HG03159 (cell line): ENCODE measurements at regions not wholly inside any gene's neighbourhood (a gene's known extent, or its start where the extent isn't known, plus 50 kb on each side); places are given as distances from the start of the nearest gene placed in this dataset.

ENCODE experiments used
- ATAC-seq: cut with Tn5 transposase; IDR thresholded peaks from one replicate; pipeline ENCODE4 v1.9.1; 2021; ENCODE audit warnings: mild to moderate bottlenecking, moderate library complexity; ENCODE audit not compliant: unreplicated experiment

DNA sequence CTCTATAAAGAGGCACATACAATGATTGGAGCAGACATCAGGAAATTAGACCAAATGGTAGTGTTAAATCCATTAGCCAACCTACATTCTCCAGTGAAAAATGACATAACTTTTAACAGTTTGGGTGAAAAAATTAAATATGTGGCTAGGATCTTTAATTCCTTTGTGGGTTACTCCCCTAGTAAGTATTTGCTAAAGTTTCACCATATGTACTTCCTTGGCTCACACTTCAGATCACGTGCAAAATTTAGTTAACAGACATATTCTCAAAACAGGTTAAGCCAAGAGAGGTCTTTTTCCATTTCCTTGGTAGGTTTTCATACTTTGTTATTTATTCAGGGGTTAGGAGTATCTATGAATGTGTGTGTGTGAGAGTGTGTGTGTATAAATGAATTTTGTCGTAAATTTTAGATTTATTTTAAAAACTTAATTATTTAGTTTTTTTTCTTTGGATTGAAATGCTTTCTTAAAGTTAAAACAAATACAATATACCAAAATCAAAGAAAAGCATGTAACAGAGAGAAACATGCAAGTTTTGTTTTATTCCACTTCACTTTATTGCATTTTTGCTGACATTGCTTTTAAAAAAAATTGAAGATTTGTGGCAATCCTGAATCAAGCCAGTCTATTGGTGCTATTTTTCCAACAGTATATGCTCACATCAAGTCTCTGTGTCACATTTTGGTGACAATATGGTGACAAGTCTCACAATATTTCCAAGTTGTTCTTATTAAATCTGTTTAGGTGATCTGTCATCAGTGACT lies 258.7 kb downstream of the FLRT2 start:
- ATAC-seq, result no peak

DNA sequence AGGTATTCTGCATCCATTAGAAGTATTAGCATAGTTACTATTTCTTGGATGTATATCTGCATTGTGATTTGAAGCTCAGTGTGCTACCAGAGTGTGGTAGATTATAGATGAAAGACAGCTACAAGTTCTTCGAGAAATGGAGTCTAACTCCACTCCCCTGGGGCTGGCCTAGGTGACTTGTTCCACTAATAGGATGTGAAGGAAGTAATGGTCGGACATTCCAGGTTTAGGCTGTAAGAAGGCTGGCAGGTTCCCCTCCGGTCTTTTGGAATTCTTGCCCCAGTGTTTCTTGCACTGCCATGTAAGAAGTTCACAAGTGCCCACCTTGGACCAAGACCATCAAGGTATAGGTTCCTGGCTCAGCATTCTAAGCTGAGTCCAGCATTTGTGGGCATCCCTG lies 236.4 kb downstream of the FLRT2 start:
- no peak for ATAC-seq

DNA sequence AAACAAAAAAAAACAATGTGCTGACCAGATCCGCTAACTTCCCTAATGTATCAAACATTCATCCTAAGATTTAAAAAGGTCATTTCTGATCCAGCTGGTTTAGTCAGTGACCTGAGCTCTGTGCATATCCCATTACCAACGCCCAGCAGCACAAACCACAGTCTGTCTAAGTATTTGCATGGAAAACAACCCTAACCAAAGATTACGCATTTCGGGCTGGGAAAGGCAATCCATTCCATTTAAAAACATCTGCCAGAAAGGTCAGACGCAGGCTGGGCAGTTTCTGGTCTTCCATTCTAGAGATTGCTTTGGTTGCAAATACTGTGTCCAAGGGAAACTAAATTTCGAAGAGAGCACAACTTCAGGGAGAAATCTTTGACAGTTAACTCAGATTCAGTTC lies 234.9 kb downstream of the FLRT2 start:
- no peak for ATAC-seq

DNA sequence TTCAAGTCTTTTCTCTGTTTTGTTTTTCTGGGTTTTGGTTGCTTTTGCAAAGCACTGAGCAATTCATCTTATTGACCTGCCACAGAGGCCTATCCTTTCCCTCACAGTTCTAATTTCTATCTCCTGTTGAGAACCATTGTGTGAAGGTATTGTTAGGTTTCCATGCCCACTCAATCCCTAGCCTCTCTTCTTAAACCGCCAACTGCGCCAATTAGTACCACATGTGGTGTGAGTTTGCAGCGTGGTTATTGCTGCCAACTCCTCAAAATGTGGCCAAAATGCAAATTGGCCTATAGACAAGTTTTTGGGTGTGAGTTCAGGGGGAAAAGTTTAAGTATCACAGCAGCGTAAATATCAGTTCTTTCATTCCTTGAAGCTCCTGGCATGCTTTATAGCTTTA lies 232.6 kb downstream of the FLRT2 start:
- no peak for ATAC-seq

DNA sequence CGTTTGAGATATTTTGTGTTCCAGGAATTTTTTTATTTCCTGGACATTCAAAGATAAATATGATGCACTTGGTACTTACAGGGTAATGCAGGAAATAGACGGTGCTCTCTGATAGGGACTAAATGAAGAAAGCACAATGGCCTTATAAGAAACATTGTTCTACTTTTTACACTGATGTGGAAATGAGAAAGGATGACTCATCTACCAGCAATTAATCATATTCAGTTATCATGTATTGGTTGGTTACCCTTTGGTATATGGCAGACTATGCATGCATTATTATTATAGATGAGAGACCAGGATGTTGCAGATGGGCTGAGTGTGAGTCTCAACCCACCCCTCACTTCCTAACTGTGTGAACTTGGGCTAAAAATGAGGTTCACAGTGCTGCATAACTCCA lies 222.2 kb downstream of the FLRT2 start:
- no peak for ATAC-seq

DNA sequence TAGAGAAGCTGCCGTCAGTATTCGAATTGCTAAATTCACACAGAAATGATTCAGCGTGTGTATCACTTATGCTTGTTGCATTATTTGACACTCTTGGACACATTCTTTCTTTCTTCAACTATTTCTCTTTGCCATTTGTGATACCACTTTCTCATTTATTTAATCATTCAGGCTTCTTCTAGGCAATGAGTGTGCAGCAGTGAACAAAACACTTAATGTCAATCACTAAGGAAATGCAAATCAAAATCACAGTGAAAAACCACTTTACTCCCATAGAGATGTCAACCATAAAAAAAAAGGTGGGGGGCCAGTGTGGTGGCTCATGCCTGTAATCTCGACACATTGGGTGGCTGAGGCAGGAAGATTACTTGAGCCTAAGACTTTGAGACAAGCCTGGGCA lies 214.6 kb downstream of the FLRT2 start:
- ATAC-seq, result no peak

DNA sequence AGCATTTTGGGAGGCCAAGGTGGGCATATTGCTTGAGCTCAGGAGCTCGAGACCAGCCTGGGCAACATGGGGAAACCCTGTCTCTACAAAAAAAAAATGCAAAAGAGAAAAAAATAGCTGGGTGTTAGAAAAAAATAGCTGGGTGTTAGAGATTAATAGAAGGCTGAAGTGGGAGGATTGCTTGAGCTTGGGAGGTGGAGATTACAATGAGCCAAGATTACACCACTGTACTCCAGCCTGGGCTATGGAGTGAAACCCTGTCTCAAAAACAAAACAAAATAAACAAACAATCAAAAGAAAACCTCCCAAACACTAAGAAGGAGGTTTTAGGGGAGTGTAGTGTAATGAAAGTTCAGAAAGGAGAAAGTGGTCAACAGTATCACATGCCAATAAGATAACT lies 202.1 kb downstream of the FLRT2 start:
- no peak for ATAC-seq

DNA sequence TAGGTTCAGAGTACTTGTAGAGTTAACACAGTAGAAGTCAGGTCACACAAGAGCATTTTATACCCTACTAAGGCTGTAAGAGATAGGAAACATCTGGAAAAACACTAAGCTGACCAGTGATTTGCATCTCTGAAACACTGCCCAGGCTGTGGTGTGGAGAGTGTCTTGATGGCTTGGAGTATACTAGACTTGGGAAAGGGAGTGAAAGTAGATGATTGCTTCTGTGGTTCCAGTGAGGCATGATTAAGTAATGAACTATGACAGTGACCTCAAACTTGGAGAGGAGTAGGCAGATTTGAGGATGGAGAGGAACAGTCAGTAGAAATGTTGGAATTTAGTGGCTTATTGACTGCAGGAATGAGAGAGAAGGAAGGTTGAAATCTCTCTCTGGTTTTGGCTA lies 201.2 kb downstream of the FLRT2 start:
- ATAC-seq, result no peak

DNA sequence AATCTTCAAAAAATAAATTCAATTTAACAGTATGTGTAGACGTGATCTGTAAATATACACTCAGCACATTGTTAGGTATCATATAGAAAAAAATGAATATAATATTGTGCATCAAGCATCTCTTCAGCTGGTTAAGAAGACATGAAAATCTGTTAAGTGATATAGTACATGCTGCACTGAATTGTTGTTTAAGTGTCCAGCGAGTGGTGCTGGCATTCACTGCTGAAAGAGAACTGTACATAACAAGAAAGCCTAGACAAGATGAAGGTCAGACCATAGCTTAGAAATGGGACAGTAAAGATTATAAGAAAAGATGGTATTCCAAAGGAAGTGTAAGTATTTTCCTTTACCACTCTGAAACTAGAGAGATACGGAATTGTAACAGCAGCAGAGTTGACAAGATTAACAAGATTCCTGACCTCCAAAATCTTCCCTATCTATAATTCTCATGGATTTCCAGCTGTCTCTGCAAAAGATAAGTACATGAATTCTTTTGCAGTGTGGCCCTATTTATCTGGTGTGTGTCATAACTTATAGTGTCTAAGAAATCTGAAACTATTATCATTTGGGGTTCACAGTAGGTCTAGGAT lies 198.6 kb downstream of the FLRT2 start:
- no peak for ATAC-seq

DNA sequence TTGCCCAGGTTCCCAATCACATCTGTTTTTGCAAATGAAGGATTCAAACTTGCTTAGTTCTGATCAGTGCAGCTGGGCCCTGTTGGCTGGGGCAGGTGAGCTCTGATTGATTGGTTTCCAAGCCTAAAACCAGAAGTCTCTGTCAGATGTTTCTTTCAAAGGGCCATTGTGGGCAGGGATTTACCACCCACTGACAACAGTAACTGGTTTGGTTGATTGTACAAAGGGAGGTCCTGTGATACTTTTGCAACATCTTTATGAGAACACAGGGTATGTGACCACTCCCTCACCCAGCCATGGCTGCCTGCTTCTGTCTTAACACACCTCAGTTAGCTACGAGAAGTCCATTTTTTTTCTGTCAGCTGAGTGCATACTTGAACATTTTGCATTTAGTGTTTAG lies 184.1 kb downstream of the FLRT2 start:
- no peak for ATAC-seq

DNA sequence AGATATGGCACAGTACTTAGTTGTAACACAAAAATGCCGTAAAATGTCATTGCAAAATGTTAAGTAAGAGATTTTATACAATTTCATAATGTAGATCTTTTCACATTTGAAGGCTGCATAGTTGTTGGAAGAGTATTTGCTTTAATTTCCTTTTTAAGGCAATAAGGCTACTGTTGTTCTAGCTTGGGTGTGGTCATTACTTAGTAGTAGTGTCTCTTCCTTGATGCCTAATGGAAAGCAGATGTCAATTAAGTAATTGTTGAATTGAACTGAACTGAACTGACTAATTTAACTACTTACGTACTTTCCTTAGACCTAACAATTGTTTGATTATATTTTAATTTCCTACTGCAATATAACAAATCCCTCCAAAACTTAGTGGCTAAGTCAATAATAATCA lies 181.7 kb downstream of the FLRT2 start:
- no peak for ATAC-seq
